ENCODE measurements at regions not wholly inside any gene's neighbourhood (a gene's known extent, or its start where the extent isn't known, plus 50 kb on each side); places are given as distances from the start of the nearest gene placed in this dataset.

GRCh38 chr14:53217316-53217994 is 64.3 kb upstream of the DDHD1 start:
- TF ChIP-seq CTCF (conservative IDR thresholded peaks at IDR 0.05 in 1 of 2, IDR thresholded peaks at IDR 0.05 in 1 of 2; ENCODE audit: low read depth in 1 of 2, low read length in 2 of 2) = peak; percentile 24 to 37
- TF ChIP-seq EZH2 (IDR thresholded peaks at IDR 0.05; ENCODE audit: low read length, missing control alignments) = no peak

Data from fibroblast of lung (primary cell).